ENCODE measurements at regions not wholly inside any gene's neighbourhood (a gene's known extent, or its start where the extent isn't known, plus 50 kb on each side); places are given as distances from the start of the nearest gene placed in this dataset.
"Not testable (repeated sequence)": the region's sequence is repeated elsewhere in the genome, so short reads cannot be mapped to it uniquely, and the experiment has no call there.

DNA sequence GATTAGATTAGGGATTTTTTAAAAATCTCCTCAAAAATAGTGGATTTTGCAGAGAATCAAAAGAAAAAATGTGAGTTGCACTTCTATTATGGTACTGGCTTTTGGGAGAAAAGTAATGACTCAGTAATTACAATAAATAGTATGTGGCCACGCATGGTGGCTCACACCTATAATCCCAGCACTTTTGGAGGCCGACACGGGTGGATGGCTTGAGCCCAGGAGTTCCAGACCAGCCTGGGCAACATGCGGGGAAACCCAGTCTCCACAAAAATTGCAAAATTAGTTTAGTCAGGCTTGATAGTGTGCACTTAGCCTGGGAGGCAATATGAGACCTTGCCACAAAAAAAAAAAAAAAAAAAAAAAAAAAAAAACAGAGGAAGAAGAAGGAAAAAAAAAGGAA, 1098.2 kb downstream of the ZPLD1 start:
- 86 to 88% methylated on average over 4 of the region's 4 CpGs for WGBS, 2 donors
- Histone ChIP-seq H3K27me3 (no peaks in the 10 kb centered on the region), H3K4me1 (no peaks in the 10 kb centered on the region), H3K27ac (no peak overlapping the region), H3K9me3 (no peaks in the 10 kb centered on the region), H3K4me3 (no peak overlapping the region), H3K36me3 (replicated peaks in 1 of 2; ENCODE audit: insufficient read depth in 1 of 2, low read depth in 2 of 2) (no peaks in the 10 kb centered on the region)
- TF ChIP-seq POLR2A (IDR thresholded peaks at IDR 0.05): no peak
- DNase-seq (no peak), ATAC-seq (no peak)
- intact Hi-C loops (cut with DNase I): no loop called here

DNA sequence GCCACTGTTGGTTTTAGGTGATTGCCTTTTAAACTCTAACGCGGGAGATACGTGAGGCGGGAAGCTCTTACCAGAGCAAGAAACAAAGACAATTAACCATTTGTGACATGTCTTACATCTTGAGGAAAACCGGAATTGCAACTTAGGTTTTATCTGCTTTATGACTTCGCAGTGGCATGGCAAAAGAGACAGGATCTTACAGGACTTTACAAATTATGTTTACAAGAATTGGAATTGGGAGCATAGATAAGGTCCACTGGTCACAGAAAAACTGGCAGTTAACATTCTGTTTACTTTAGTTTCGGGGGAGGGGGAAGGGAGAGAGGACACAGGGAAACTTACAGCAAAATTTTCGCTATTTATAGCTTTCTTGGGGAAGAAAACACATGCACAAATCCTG, 1119.6 kb downstream of the ZPLD1 start:
- intact Hi-C loops (cut with DNase I): no loop called here
- DNase-seq (no peak), ATAC-seq (no peak)
- Histone ChIP-seq H3K4me1 (peaks cover 7% of the 10 kb centered on the region), H3K27ac (no peak overlapping the region), H3K9me3 (no peaks in the 10 kb centered on the region), H3K36me3 (replicated peaks in 1 of 2; ENCODE audit: insufficient read depth in 1 of 2, low read depth in 2 of 2) (no peaks in the 10 kb centered on the region), H3K4me3 (no peak overlapping the region), H3K27me3 (no peaks in the 10 kb centered on the region)
- TF ChIP-seq CTCF (IDR thresholded peaks at IDR 0.05): no peak
- TF ChIP-seq POLR2A (IDR thresholded peaks at IDR 0.05): no peak
- WGBS, 2 donors: 12 to 14% methylated on average over 8 of the region's 8 CpGs

- H3K27ac ChIP-seq; intact Hi-C loops (cut with DNase I); H3K4me1 ChIP-seq; H3K27me3 ChIP-seq; H3K4me3 ChIP-seq; ATAC-seq; H3K36me3 ChIP-seq (replicated peaks in 1 of 2; ENCODE audit: insufficient read depth in 1 of 2, low read depth in 2 of 2); DNase-seq; H3K9me3 ChIP-seq: not testable (repeated sequence)
- 69 to 73% methylated on average over 6 of the region's 6 CpGs for WGBS, 2 donors
Observed at GRCh38 chr3:103564116-103564515, 1129.3 kb downstream of the ZPLD1 start.

- Histone ChIP-seq H3K27ac (no peak overlapping the region), H3K9me3 (no peaks in the 10 kb centered on the region), H3K27me3 (no peaks in the 10 kb centered on the region), H3K36me3 (replicated peaks in 1 of 2; ENCODE audit: insufficient read depth in 1 of 2, low read depth in 2 of 2) (no peaks in the 10 kb centered on the region), H3K4me3 (no peak overlapping the region), H3K4me1 (no peaks in the 10 kb centered on the region)
- DNase-seq (no peak), ATAC-seq (no peak)
- intact Hi-C loops (cut with DNase I): no loop called here
- WGBS, 2 donors: 47 to 58% methylated on average over 4 of the region's 4 CpGs
- TF ChIP-seq POLR2A (IDR thresholded peaks at IDR 0.05): no peak
- no peak for TF ChIP-seq CTCF (IDR thresholded peaks at IDR 0.05)
Observed at GRCh38 chr3:103585809-103586208, 1151.0 kb downstream of the ZPLD1 start.

DNA sequence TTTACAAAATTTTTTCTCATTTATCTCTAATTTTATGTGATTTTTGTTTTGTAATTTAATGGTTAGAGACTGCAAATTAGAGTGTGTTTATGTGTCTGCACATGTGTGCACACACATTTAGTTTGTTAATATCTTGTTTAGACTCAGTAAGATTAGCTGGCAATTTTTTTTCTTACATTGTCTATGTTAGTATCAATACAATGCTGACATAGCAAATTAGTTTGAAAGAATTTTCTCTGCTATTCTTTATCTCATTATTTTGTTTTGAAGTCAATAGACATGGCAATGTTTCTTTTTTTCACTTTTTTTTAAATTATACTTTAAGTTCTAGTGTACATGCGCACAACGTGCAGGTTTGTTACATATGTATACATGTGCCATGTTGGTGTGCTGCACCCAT, 1155.0 kb downstream of the ZPLD1 start:
- no peaks in the 10 kb centered on the region for H3K9me3 ChIP-seq
- ATAC-seq (no peak), DNase-seq (no peak)
- H3K36me3 ChIP-seq (replicated peaks in 1 of 2; ENCODE audit: insufficient read depth in 1 of 2, low read depth in 2 of 2): no peaks in the 10 kb centered on the region
- TF ChIP-seq CTCF (IDR thresholded peaks at IDR 0.05) (no peak), POLR2A (IDR thresholded peaks at IDR 0.05) (no peak)
- 92 to 97% methylated on average over 2 of the region's 2 CpGs for WGBS, 2 donors
- no peaks in the 10 kb centered on the region for H3K4me1 ChIP-seq
- no peaks in the 10 kb centered on the region for H3K27me3 ChIP-seq
- no peak overlapping the region for H3K4me3 ChIP-seq
- no peak overlapping the region for H3K27ac ChIP-seq
- intact Hi-C loops (cut with DNase I): no loop called here

DNA sequence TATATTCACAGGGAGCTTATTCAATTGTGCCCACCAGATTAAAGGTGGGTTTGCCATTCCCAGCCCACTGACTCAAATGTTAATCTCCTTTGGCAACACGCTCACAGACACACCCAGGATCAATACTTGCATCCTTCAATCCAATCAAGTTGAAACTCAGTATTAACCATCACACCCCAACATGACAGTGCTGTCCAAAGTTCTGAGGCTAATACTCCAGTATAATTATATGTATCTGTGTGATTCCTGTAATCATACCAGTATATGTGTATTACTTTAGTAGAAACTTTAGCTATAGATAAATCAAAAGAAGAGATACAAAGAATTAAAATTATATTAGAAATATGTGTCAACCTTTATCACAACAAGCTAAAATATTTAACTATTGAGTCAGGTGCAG, 1166.0 kb downstream of the ZPLD1 start:
- H3K9me3 ChIP-seq: no peaks in the 10 kb centered on the region
- no peak overlapping the region for H3K4me3 ChIP-seq
- TF ChIP-seq POLR2A (IDR thresholded peaks at IDR 0.05) (no peak), CTCF (IDR thresholded peaks at IDR 0.05) (no peak)
- 70 to 88% methylated on average over 1 of the region's 1 CpG for WGBS, 2 donors
- ATAC-seq (no peak), DNase-seq (no peak)
- H3K27ac ChIP-seq: no peak overlapping the region
- H3K4me1 ChIP-seq: no peaks in the 10 kb centered on the region
- no peaks in the 10 kb centered on the region for H3K27me3 ChIP-seq
- intact Hi-C loops (cut with DNase I): no loop called here
- no peaks in the 10 kb centered on the region for H3K36me3 ChIP-seq (replicated peaks in 1 of 2; ENCODE audit: insufficient read depth in 1 of 2, low read depth in 2 of 2)

Data from body of pancreas (tissue), 4 donors.